OCI-LY3 (cell line): ENCODE measurements at regions not wholly inside any gene's neighbourhood (a gene's known extent, or its start where the extent isn't known, plus 50 kb on each side); places are given as distances from the start of the nearest gene placed in this dataset.

Experiments
- CTCF ChIP-seq: fragments of 200-600, 300-600 bp; sonication (generic); IDR thresholded peaks from 2 replicates; pipeline ENCODE4 v1.5.1; 2014; ENCODE audit warnings: antibody characterized with exemption, low read length, low read depth
- EZH2phosphoT487 ChIP-seq: fragments of 200-600 bp; shearing (Covaris generic); IDR thresholded peaks from 2 replicates; pipeline ENCODE4 v1.6.1; 2018; ENCODE audit warnings: antibody characterized with exemption, mixed run types, low read depth

GRCh38 chr10:30728127-30728526 is 98.6 kb upstream of the LYZL2 start:
- TF ChIP-seq CTCF (no peak), EZH2phosphoT487 (no peak)
